DND-41 (cell line): ENCODE measurements at regions not wholly inside any gene's neighbourhood (a gene's known extent, or its start where the extent isn't known, plus 50 kb on each side); places are given as distances from the start of the nearest gene placed in this dataset.

Experiments used
- ATAC-seq: fragments of 200-7000 bp; cut with Tn5 transposase; 3 replicates; pipeline ENCODE4 v1.9.1; 2021; ENCODE audit warnings: low read depth; ENCODE audit not compliant: insufficient read depth
- DNase-seq: peaks from one replicate; pipeline ENCODE4 v3.0.0-alpha.2; 2020
- H2AFZ ChIP-seq: 2 replicates; pipeline ENCODE4 v1.6.0; 2012; ENCODE audit warnings: low read depth, low read length
- H3K27ac ChIP-seq: 2 replicates; pipeline ENCODE4 v1.5.1; 2012; ENCODE audit warnings: low read length, inconsistent platforms
- H3K27me3 ChIP-seq: fragments of 200-600 bp; sonication (generic); 2 replicates; pipeline ENCODE4 v1.6.0; 2012; ENCODE audit warnings: low read length, mild to moderate bottlenecking, inconsistent platforms; ENCODE audit not compliant: insufficient read depth, poor library complexity
- H3K36me3 ChIP-seq: 2 replicates; pipeline ENCODE4 v1.5.1; 2012; ENCODE audit warnings: low read length, inconsistent platforms; ENCODE audit not compliant: insufficient read depth
- H3K4me1 ChIP-seq: 2 replicates; pipeline ENCODE4 v1.5.1; 2012; ENCODE audit warnings: mild to moderate bottlenecking, low read length; ENCODE audit not compliant: insufficient read depth
- H3K4me2 ChIP-seq: 2 replicates; pipeline ENCODE4 v1.6.0; 2012; ENCODE audit warnings: mild to moderate bottlenecking, moderate library complexity, low read length, inconsistent platforms; ENCODE audit not compliant: insufficient read depth
- H3K4me3 ChIP-seq, 2 experiments: fragments of 200-600 bp in 1 of 2; shearing (Covaris generic) in 1 of 2; 2 replicates each; pipeline ENCODE4 v1.5.1; 2012 to 2016; ENCODE audit warnings: inconsistent platforms in 2 of 2, low read length in 2 of 2, mild to moderate bottlenecking in 2 of 2, low read depth in 1 of 2, moderate library complexity in 1 of 2
- H3K79me2 ChIP-seq: 2 replicates; pipeline ENCODE4 v1.6.0; 2012; ENCODE audit warnings: low read length, inconsistent platforms; ENCODE audit not compliant: insufficient read depth
- H3K9ac ChIP-seq: 2 replicates; pipeline ENCODE4 v1.6.0; 2012; ENCODE audit warnings: low read depth, mild to moderate bottlenecking, inconsistent platforms, low read length, moderate library complexity
- H3K9me3 ChIP-seq: 2 replicates; pipeline ENCODE4 v1.5.1; 2012; ENCODE audit warnings: low read length, moderate library complexity, mild to moderate bottlenecking, inconsistent platforms; ENCODE audit not compliant: insufficient read depth, severe bottlenecking
- H4K20me1 ChIP-seq: 2 replicates; pipeline ENCODE4 v1.6.0; 2012; ENCODE audit warnings: low read length; ENCODE audit not compliant: insufficient read depth
- CTCF ChIP-seq: IDR thresholded peaks from 2 replicates; pipeline ENCODE4 v1.5.1; 2012; ENCODE audit warnings: borderline replicate concordance, low read length, moderate library complexity, mild to moderate bottlenecking; ENCODE audit not compliant: poor library complexity, severe bottlenecking; ENCODE audit errors: extremely low read depth
- EZH2 ChIP-seq: IDR thresholded peaks from 3 replicates; pipeline ENCODE4 v1.6.1; 2012; ENCODE audit warnings: borderline replicate concordance, low read depth, mild to moderate bottlenecking, moderate library complexity, low read length, inconsistent platforms; ENCODE audit not compliant: severe bottlenecking

GRCh38 chr2:11097038-11097720 lies 58.1 kb upstream of the SLC66A3 start:
- no peak for DNase-seq
- H3K4me3 ChIP-seq: no peak overlapping the region
- H3K79me2 ChIP-seq: no peaks in the 10 kb centered on the region
- H3K4me2 ChIP-seq: no peak overlapping the region
- H4K20me1 ChIP-seq: no peaks in the 10 kb centered on the region
- peaks cover 6% of the 10 kb centered on the region for H3K27me3 ChIP-seq
- H3K9me3 ChIP-seq: no peaks in the 10 kb centered on the region
- no peak overlapping the region for H3K27ac ChIP-seq
- no peaks in the 10 kb centered on the region for H3K4me1 ChIP-seq
- no peak for TF ChIP-seq CTCF
- no peak for TF ChIP-seq EZH2
- no peak overlapping the region for H3K9ac ChIP-seq
- no peak for ATAC-seq
- no peaks in the 10 kb centered on the region for H3K36me3 ChIP-seq
- no peak overlapping the region for H2AFZ ChIP-seq

- no peak overlapping the region for H3K9ac ChIP-seq
- H3K79me2 ChIP-seq: no peaks in the 10 kb centered on the region
- DNase-seq (no peak), ATAC-seq (no peak)
- no peak overlapping the region for H3K4me3 ChIP-seq
- H3K9me3 ChIP-seq: no peaks in the 10 kb centered on the region
- H3K4me1 ChIP-seq: no peaks in the 10 kb centered on the region
- H3K4me2 ChIP-seq: no peak overlapping the region
- TF ChIP-seq CTCF (no peak), EZH2 (no peak)
- H3K27ac ChIP-seq: no peak overlapping the region
- no peaks in the 10 kb centered on the region for H4K20me1 ChIP-seq
- no peaks in the 10 kb centered on the region for H3K36me3 ChIP-seq
- H3K27me3 ChIP-seq: peaks cover 6% of the 10 kb centered on the region
- H2AFZ ChIP-seq: no peak overlapping the region
These were observed 57.3 kb upstream of the SLC66A3 start for GRCh38 chr2:11097854-11098387.

GRCh38 chr2:11099122-11100065 lies 55.9 kb upstream of the SLC66A3 start:
- Histone ChIP-seq H3K9ac (no peak overlapping the region), H3K36me3 (no peaks in the 10 kb centered on the region), H3K79me2 (no peaks in the 10 kb centered on the region), H4K20me1 (no peaks in the 10 kb centered on the region), H3K4me1 (no peaks in the 10 kb centered on the region), H2AFZ (no peak overlapping the region), H3K9me3 (no peaks in the 10 kb centered on the region), H3K4me3 (no peak overlapping the region), H3K27ac (no peak overlapping the region), H3K27me3 (peaks cover 6% of the 10 kb centered on the region), H3K4me2 (no peak overlapping the region)
- DNase-seq: no peak
- ATAC-seq: no peak
- peak; percentile 12 for TF ChIP-seq CTCF
- TF ChIP-seq EZH2: no peak
